ENCODE measurements at regions not wholly inside any gene's neighbourhood (a gene's known extent, or its start where the extent isn't known, plus 50 kb on each side); places are given as distances from the start of the nearest gene placed in this dataset.

DNA sequence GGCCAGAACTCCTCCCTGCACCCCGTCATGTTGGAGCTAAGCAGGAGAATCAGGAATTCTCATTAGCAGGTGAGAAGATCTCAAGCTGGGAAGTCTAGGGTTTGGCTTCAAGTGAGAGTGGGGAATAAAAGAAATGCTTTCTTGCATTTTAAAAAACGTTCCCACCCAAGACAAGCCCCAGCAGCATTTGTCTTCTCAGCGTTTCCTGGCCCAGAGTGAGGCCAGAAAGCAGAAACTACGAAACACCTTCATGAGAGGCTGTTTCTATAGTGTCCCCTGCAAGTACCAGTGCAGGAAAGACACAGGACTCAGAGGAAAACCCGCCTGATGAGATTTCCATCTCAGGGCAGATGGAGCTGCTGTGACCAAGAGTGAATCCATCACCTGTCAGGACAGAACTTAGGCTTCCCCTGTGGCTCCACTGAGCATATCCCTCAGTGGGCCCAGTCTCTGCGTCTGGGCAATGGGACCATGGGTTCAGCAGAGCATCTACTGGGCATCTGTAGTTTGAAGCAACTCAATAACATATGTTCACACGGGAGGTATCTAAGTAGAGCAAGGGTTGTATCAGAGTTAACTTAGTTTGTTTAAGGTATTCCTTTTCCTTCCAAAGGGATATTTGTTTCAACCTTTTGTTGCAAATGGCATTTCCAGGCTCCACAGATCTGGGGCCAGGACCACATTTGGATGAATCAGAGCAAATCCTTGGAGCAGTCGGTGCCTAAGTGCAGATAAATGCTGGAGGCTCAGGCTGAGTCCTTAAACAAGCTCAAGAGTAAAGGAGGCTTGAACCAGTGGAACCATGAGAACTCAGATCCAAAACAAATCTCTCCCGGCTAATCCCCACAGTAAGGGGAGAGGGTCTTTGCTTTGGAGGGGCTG lies 548.3 kb downstream of the MIAT start:
- TF ChIP-seq POLR2A (IDR thresholded peaks at IDR 0.05), result no peak
- TF ChIP-seq, protein P1, sequence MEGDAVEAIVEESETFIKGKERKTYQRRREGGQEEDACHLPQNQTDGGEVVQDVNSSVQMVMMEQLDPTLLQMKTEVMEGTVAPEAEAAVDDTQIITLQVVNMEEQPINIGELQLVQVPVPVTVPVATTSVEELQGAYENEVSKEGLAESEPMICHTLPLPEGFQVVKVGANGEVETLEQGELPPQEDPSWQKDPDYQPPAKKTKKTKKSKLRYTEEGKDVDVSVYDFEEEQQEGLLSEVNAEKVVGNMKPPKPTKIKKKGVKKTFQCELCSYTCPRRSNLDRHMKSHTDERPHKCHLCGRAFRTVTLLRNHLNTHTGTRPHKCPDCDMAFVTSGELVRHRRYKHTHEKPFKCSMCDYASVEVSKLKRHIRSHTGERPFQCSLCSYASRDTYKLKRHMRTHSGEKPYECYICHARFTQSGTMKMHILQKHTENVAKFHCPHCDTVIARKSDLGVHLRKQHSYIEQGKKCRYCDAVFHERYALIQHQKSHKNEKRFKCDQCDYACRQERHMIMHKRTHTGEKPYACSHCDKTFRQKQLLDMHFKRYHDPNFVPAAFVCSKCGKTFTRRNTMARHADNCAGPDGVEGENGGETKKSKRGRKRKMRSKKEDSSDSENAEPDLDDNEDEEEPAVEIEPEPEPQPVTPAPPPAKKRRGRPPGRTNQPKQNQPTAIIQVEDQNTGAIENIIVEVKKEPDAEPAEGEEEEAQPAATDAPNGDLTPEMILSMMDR (IDR thresholded peaks at IDR 0.05), result no peak
- peaks cover 10% of the 10 kb centered on the region for H3K27me3 ChIP-seq
- no peaks in the 10 kb centered on the region for H3K36me3 ChIP-seq (replicated peaks in 1 of 2)
- intact Hi-C loops (cut with DNase I), result no loop called here
- no peak overlapping the region for H3K4me3 ChIP-seq
- no peaks in the 10 kb centered on the region for H3K9me3 ChIP-seq (replicated peaks in 1 of 3)
- no peak for DNase-seq
- 60 to 64% (median 62%) methylated on average over 8 to 9 of the region's 9 CpGs for WGBS, 4 donors
- no peak overlapping the region for H3K27ac ChIP-seq
- no peaks in the 10 kb centered on the region for H3K4me1 ChIP-seq (replicated peaks in 1 of 2)

DNA sequence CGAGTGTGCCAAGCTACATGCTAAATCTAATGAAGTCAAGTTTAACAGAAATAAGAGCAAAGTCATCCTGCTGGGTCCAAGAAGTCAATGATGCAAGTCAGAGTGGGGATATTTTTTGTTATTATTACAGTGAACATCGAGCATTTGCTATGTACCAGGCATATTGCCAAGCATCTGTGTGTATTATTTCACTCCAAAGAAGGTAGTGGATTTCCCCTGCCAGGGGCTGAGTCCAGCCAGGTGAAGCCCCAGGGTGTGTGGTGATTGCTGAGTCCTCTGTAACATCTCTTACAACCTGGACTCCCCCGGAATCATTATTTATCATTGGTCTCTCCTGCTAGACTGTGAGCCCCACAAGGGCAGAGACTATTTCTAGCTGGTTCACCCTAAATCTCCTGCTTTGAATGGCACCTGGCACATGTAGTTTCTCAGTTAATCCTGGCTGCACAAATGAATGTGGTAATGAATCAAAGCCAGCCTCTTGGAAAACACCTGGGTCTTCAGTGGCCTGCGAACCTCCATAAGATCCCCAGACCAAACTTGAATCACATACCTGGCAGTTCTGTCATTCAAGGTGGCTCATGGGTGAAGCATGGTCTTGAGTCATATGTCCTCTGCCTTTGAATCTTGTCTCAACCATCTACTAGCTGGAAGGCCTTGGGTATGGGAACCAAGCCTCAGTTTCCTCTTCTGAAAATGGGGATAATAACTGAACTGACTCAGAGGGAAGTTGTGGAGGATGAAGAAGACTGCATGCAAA lies 549.2 kb downstream of the MIAT start:
- TF ChIP-seq, protein P1 (IDR thresholded peaks at IDR 0.05), result no peak
- TF ChIP-seq POLR2A (IDR thresholded peaks at IDR 0.05), result no peak
- no peak overlapping the region for H3K4me3 ChIP-seq
- H3K36me3 ChIP-seq (replicated peaks in 1 of 2), result no peaks in the 10 kb centered on the region
- 65 to 74% (median 69%) methylated on average over 4 of the region's 4 CpGs for whole genome bisulfite sequencing, 4 donors
- H3K9me3 ChIP-seq (replicated peaks in 1 of 3), result no peaks in the 10 kb centered on the region
- DNase-seq, result no peak
- no peak overlapping the region for H3K27ac ChIP-seq
- peaks cover 11% of the 10 kb centered on the region for H3K27me3 ChIP-seq
- intact Hi-C loops (cut with DNase I), result no loop called here
- H3K4me1 ChIP-seq (replicated peaks in 1 of 2), result no peaks in the 10 kb centered on the region

DNA sequence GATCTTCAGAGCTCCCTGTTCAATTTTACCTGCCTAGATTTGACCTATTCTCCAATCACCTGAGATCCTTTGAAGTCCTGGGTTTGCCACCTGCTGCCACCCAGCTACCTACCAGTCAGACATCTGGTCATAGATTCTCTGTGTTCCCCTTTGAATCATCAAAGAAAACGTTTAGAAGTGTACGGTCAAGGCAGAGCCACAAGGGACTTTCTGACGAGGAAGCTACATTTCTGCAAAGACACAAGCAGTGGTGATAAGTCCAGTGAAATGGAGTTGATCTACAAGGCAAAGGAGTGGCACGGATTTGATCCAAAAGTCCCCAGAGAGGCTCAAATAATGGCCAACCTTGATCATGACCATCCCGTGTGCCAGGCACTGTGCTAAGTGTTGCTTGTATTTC lies 549.9 kb downstream of the MIAT start:
- H3K4me3 ChIP-seq, result no peak overlapping the region
- H3K4me1 ChIP-seq (replicated peaks in 1 of 2), result no peaks in the 10 kb centered on the region
- DNase-seq, result no peak
- H3K27me3 ChIP-seq, result peaks cover 11% of the 10 kb centered on the region
- no peak for TF ChIP-seq POLR2A (IDR thresholded peaks at IDR 0.05)
- TF ChIP-seq, protein P1 (IDR thresholded peaks at IDR 0.05), result no peak
- no peaks in the 10 kb centered on the region for H3K9me3 ChIP-seq (replicated peaks in 1 of 3)
- WGBS, 4 donors, result 61 to 72% (median 65%) methylated on average over 5 of the region's 5 CpGs
- no peaks in the 10 kb centered on the region for H3K36me3 ChIP-seq (replicated peaks in 1 of 2)
- intact Hi-C loops (cut with DNase I), result no loop called here
- no peak overlapping the region for H3K27ac ChIP-seq

DNA sequence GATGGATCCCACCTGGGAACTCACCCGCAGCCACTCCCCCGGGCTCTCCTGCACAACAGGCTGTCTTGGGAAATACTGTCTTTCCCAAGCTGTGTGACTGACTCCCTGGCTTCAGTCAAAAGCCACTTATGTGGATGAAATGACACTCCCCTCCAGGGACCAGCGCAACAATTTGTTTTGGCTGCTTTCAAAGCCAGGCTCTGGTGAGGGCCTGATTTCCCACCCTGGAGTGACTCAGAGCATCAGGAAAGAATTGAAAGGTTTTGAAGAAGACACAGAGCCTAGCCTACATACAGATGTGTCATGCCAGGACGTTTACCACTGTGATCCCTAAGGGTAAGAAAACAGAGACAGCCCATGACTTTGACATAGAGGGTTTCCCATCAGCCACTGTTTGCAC lies 550.5 kb downstream of the MIAT start:
- H3K9me3 ChIP-seq (replicated peaks in 1 of 3), result no peaks in the 10 kb centered on the region
- 55 to 75% (median 60%) methylated on average over 3 to 4 of the region's 4 CpGs for WGBS, 4 donors
- H3K27me3 ChIP-seq, result peaks cover 11% of the 10 kb centered on the region
- no peak overlapping the region for H3K27ac ChIP-seq
- TF ChIP-seq POLR2A (IDR thresholded peaks at IDR 0.05), result no peak
- TF ChIP-seq, protein P1 (IDR thresholded peaks at IDR 0.05), result no peak
- intact Hi-C loops (cut with DNase I), result no loop called here
- no peaks in the 10 kb centered on the region for H3K36me3 ChIP-seq (replicated peaks in 1 of 2)
- H3K4me3 ChIP-seq, result no peak overlapping the region
- no peaks in the 10 kb centered on the region for H3K4me1 ChIP-seq (replicated peaks in 1 of 2)
- DNase-seq, result no peak

Measured in adrenal gland (tissue), 9 donors.